GM23248 (cell line): ENCODE measurements at regions not wholly inside any gene's neighbourhood (a gene's known extent, or its start where the extent isn't known, plus 50 kb on each side); places are given as distances from the start of the nearest gene placed in this dataset.
"Not testable (repeated sequence)": the region's sequence is repeated elsewhere in the genome, so short reads cannot be mapped to it uniquely, and the experiment has no call there.

Source experiments
- DNase-seq: peaks from one replicate; pipeline ENCODE4 v3.0.0-alpha.2; 2015
- H2AFZ ChIP-seq: fragments of 200-600 bp; sonication (generic); 2 replicates; pipeline ENCODE4 v1.6.1; 2016; ENCODE audit warnings: antibody characterized with exemption
- H3F3A ChIP-seq: fragments of 200-600 bp; sonication (generic); 2 replicates; pipeline ENCODE4 v1.6.1; 2016; ENCODE audit warnings: mild to moderate bottlenecking, antibody characterized with exemption, mixed run types; ENCODE audit not compliant: insufficient read depth
- H3K27ac ChIP-seq: fragments of 200-600 bp; sonication (generic); 2 replicates; pipeline ENCODE4 v1.5.1; 2016; ENCODE audit warnings: mild to moderate bottlenecking
- H3K27me3 ChIP-seq: fragments of 200-600 bp; sonication (generic); replicated peaks from 2 replicates; pipeline ENCODE4 v1.6.1; 2016; ENCODE audit warnings: mild to moderate bottlenecking; ENCODE audit not compliant: insufficient read depth
- H3K36me3 ChIP-seq: fragments of 200-600 bp; sonication (generic); 2 replicates; pipeline ENCODE4 v1.6.1; 2016; ENCODE audit warnings: low read depth, mild to moderate bottlenecking
- H3K4me1 ChIP-seq: fragments of 200-600 bp; sonication (generic); 2 replicates; pipeline ENCODE4 v1.6.1; 2016; ENCODE audit warnings: mild to moderate bottlenecking; ENCODE audit not compliant: insufficient read depth
- H3K4me2 ChIP-seq: fragments of 200-600 bp; sonication (generic); one replicate; pipeline ENCODE4 v1.6.1; 2016; ENCODE audit warnings: mild to moderate bottlenecking; ENCODE audit not compliant: unreplicated experiment
- H3K4me3 ChIP-seq: fragments of 200-600 bp; sonication (generic); 2 replicates; pipeline ENCODE4 v1.5.1; 2016; ENCODE audit warnings: mild to moderate bottlenecking
- H3K79me2 ChIP-seq: fragments of 200-600 bp; sonication (generic); 2 replicates; pipeline ENCODE4 v1.6.1; 2016; ENCODE audit warnings: mild to moderate bottlenecking; ENCODE audit not compliant: insufficient read depth
- H3K9ac ChIP-seq: fragments of 200-600 bp; sonication (generic); 2 replicates; pipeline ENCODE4 v1.6.1; 2016; ENCODE audit warnings: mild to moderate bottlenecking
- H3K9me2 ChIP-seq: fragments of 200-600 bp; sonication (generic); 2 replicates; pipeline ENCODE4 v1.6.1; 2016; ENCODE audit warnings: mixed run types, mild to moderate bottlenecking, moderate library complexity; ENCODE audit not compliant: insufficient read depth
- H3K9me3 ChIP-seq: fragments of 200-600 bp; sonication (generic); one replicate; pipeline ENCODE4 v1.6.1; 2017; ENCODE audit warnings: low read depth
- H4K20me1 ChIP-seq: fragments of 200-600 bp; sonication (generic); 2 replicates; pipeline ENCODE4 v1.6.0; 2016; ENCODE audit not compliant: insufficient read depth
- EZH2 ChIP-seq: fragments of 200-600 bp; sonication (generic); IDR thresholded peaks from 2 replicates; pipeline ENCODE4 v1.6.1; 2018; ENCODE audit warnings: antibody characterized with exemption, mild to moderate bottlenecking; ENCODE audit not compliant: insufficient read depth, poor library complexity, severe bottlenecking
- EZH2phosphoT487 ChIP-seq: fragments of 200-600 bp; sonication (generic); IDR thresholded peaks from 2 replicates; pipeline ENCODE4 v1.6.1; 2018; ENCODE audit warnings: antibody characterized with exemption, moderate library complexity, mild to moderate bottlenecking, low read depth; ENCODE audit not compliant: insufficient read depth
- WGBS, 2 experiments: methylation state at CpG; one replicate each; pipeline ENCODE4 v1.1.6; 2015 to 2017; ENCODE audit warnings: low lambda C conversion rate in 2 of 2, low coverage in 1 of 2; ENCODE audit errors: missing lambda C conversion rate in 2 of 2; 5-methylcytosine and 5-hydroxymethylcytosine counted together
- in situ Hi-C: fragments of 300-500 bp; cut with MboI; formaldehyde crosslinking; loops from 2 replicates; pipeline ENCODE4 v1.15.0; 2020

GRCh38 chr10:32217216-32217615 is 129.7 kb downstream of the EPC1 start:
- Histone ChIP-seq H3K27ac (no peak overlapping the region), H3K79me2 (no peaks in the 10 kb centered on the region), H3K27me3 (no peaks in the 10 kb centered on the region)

GRCh38 chr10:32213838-32214237 is 133.1 kb downstream of the EPC1 start:
- H2AFZ ChIP-seq, H3K4me1 ChIP-seq, H3K4me3 ChIP-seq, H4K20me1 ChIP-seq, in situ Hi-C loops, H3K27me3 ChIP-seq, H3K9ac ChIP-seq, H3K4me2 ChIP-seq, H3K9me3 ChIP-seq, DNase-seq, H3K27ac ChIP-seq, H3K36me3 ChIP-seq, H3K79me2 ChIP-seq, H3F3A ChIP-seq, H3K9me2 ChIP-seq: not testable (repeated sequence)
- WGBS, 2 experiments: 46 to 51% methylated on average over 4 of the region's 4 CpGs

More at GRCh38 chr10:32217216-32217615, 129.7 kb downstream of the EPC1 start:
- Histone ChIP-seq H3K4me3 (no peak overlapping the region), H2AFZ (no peak overlapping the region), H3K4me2 (no peak overlapping the region), H3F3A (no peaks in the 10 kb centered on the region), H4K20me1 (no peaks in the 10 kb centered on the region), H3K9me3 (no peaks in the 10 kb centered on the region), H3K4me1 (no peaks in the 10 kb centered on the region), H3K9ac (no peak overlapping the region), H3K9me2 (no peaks in the 10 kb centered on the region), H3K36me3 (no peaks in the 10 kb centered on the region)
- 57 to 64% methylated on average over 1 of the region's 1 CpG for WGBS, 2 experiments
- in situ Hi-C loops: no loop called here
- TF ChIP-seq EZH2phosphoT487 (no peak), EZH2 (no peak)
- DNase-seq: no peak

- Histone ChIP-seq H3K79me2 (no peaks in the 10 kb centered on the region), H2AFZ (no peak overlapping the region), H3K27ac (no peak overlapping the region), H4K20me1 (no peaks in the 10 kb centered on the region), H3K4me2 (no peak overlapping the region), H3K36me3 (no peaks in the 10 kb centered on the region), H3K4me3 (no peak overlapping the region), H3K9me3 (no peaks in the 10 kb centered on the region), H3K4me1 (peaks cover 3% of the 10 kb centered on the region), H3K27me3 (no peaks in the 10 kb centered on the region), H3K9ac (no peak overlapping the region), H3F3A (no peaks in the 10 kb centered on the region), H3K9me2 (no peaks in the 10 kb centered on the region)
- TF ChIP-seq EZH2 (no peak), EZH2phosphoT487 (no peak)
- DNase-seq: no peak
- in situ Hi-C loops: no loop called here
- WGBS, 2 experiments: 50 to 53% methylated on average over 3 of the region's 3 CpGs
These were observed 136.0 kb downstream of the EPC1 start for GRCh38 chr10:32211046-32211363.

- no peak for TF ChIP-seq EZH2
- no peak for TF ChIP-seq EZH2phosphoT487
- H3K4me2 ChIP-seq: no peak overlapping the region
- no peak overlapping the region for H3K9ac ChIP-seq
- no peaks in the 10 kb centered on the region for H4K20me1 ChIP-seq
- H3K36me3 ChIP-seq: no peaks in the 10 kb centered on the region
- H2AFZ ChIP-seq: no peak overlapping the region
- H3K79me2 ChIP-seq: no peaks in the 10 kb centered on the region
- no peaks in the 10 kb centered on the region for H3K9me3 ChIP-seq
- H3K27me3 ChIP-seq: no peaks in the 10 kb centered on the region
- H3K9me2 ChIP-seq: no peaks in the 10 kb centered on the region
- in situ Hi-C loops: no loop called here
- no peak overlapping the region for H3K27ac ChIP-seq
- 49% methylated on average over 18 of the region's 18 CpGs for whole genome bisulfite sequencing, 2 experiments
- H3K4me3 ChIP-seq: no peak overlapping the region
- H3F3A ChIP-seq: peaks cover 3% of the 10 kb centered on the region
- DNase-seq: peak; percentile 80
- H3K4me1 ChIP-seq: peaks cover 8% of the 10 kb centered on the region
These were observed 136.5 kb downstream of the EPC1 start for GRCh38 chr10:32210306-32211045.

GRCh38 chr10:32208005-32208404 is 139.0 kb downstream of the EPC1 start:
- H3K4me1 ChIP-seq: peaks cover 17% of the 10 kb centered on the region
- H3K27me3 ChIP-seq, H3K79me2 ChIP-seq, H3K27ac ChIP-seq, DNase-seq, in situ Hi-C loops, H3K4me2 ChIP-seq, H3K9me3 ChIP-seq, H3K4me3 ChIP-seq, H3K9me2 ChIP-seq, H3K9ac ChIP-seq, H2AFZ ChIP-seq, H3K36me3 ChIP-seq, H4K20me1 ChIP-seq, H3F3A ChIP-seq: not testable (repeated sequence)
- 75 to 82% methylated on average over 7 of the region's 7 CpGs for WGBS, 2 experiments
